GM12878 (cell line): ENCODE measurements at regions not wholly inside any gene's neighbourhood (a gene's known extent, or its start where the extent isn't known, plus 50 kb on each side); places are given as distances from the start of the nearest gene placed in this dataset.
A peak's percentile ranks its signal among the peaks of the same experiment; 100 is the strongest.

ENCODE experiments used
- ASH2L ChIP-seq: fragments of 300-600, 200-600 bp; sonication (generic); IDR thresholded peaks from 2 replicates; pipeline ENCODE4 v1.6.1; 2017; ENCODE audit warnings: low read depth, mild to moderate bottlenecking, borderline replicate concordance
- CBFB ChIP-seq: IDR thresholded peaks from 2 replicates; pipeline ENCODE4 v1.6.1; 2016; ENCODE audit warnings: antibody characterized with exemption, low read depth
- CHD2 ChIP-seq: IDR thresholded peaks from 2 replicates; pipeline ENCODE4 v1.6.1; 2011; ENCODE audit warnings: low read depth, low read length, improper control_type of control experiment, borderline replicate concordance
- HDAC6 ChIP-seq: fragments of 200-600 bp; sonication (generic); IDR thresholded peaks from one replicate; pipeline ENCODE4 v1.8.0; 2017; ENCODE audit warnings: antibody characterized with exemption; ENCODE audit not compliant: unreplicated experiment
- HSF1 ChIP-seq: fragments of 150-350 bp; IDR thresholded peaks from 2 replicates; pipeline ENCODE4 v1.6.1; 2014; ENCODE audit warnings: mild to moderate bottlenecking, low read depth, low read length
- IRF3 ChIP-seq: fragments of 450-650 bp; IDR thresholded peaks from 2 replicates; pipeline ENCODE4 v1.6.1; 2014; ENCODE audit warnings: mild to moderate bottlenecking
- KLF5 ChIP-seq: fragments of 450-650 bp; IDR thresholded peaks from 2 replicates; pipeline ENCODE4 v1.6.1; 2014; ENCODE audit warnings: mild to moderate bottlenecking; ENCODE audit not compliant: partially characterized antibody
- NFYB ChIP-seq: IDR thresholded peaks from 2 replicates; pipeline ENCODE4 v1.6.1; 2011; ENCODE audit warnings: low read depth, mild to moderate bottlenecking, low read length, improper control_type of control experiment, moderate library complexity; ENCODE audit not compliant: insufficient read depth
- NR2F1 ChIP-seq: fragments of 450-650 bp; conservative IDR thresholded peaks from 2 replicates; pipeline ENCODE4 v1.6.1; 2017; ENCODE audit warnings: mild to moderate bottlenecking
- POU2F2 ChIP-seq: IDR thresholded peaks from 3 replicates; pipeline ENCODE4 v1.6.1; 2011; ENCODE audit warnings: low read depth, mild to moderate bottlenecking, low read length, borderline replicate concordance
- RB1 ChIP-seq: fragments of 450-650 bp; formaldehyde crosslinking; IDR thresholded peaks from 2 replicates; pipeline ENCODE4 v1.6.1; 2017; ENCODE audit warnings: mild to moderate bottlenecking, borderline replicate concordance
- RELB ChIP-seq: fragments of 450-650 bp; IDR thresholded peaks from 2 replicates; pipeline ENCODE4 v1.6.1; 2017; ENCODE audit warnings: low read depth, mild to moderate bottlenecking, moderate library complexity
- RUNX3 ChIP-seq: IDR thresholded peaks from 2 replicates; pipeline ENCODE4 v1.6.1; 2012; ENCODE audit warnings: low read length, inconsistent platforms
- SRF ChIP-seq, 2 experiments: IDR thresholded peaks; 2 replicates each; pipeline ENCODE4 v1.6.1; 2011; ENCODE audit warnings: low read depth in 2 of 2, low read length in 2 of 2, mild to moderate bottlenecking in 1 of 2, moderate library complexity in 1 of 2
- YY1 ChIP-seq: IDR thresholded peaks from 2 replicates; pipeline ENCODE4 v1.6.1; 2011; ENCODE audit warnings: low read depth, mild to moderate bottlenecking, low read length
- TF ChIP-seq, protein P1 (sequence below): fragments of 450-650 bp; IDR thresholded peaks from 2 replicates; pipeline ENCODE4 v1.6.1; 2018; ENCODE audit warnings: borderline replicate concordance, mild to moderate bottlenecking; ENCODE audit not compliant: partially characterized antibody

DNA sequence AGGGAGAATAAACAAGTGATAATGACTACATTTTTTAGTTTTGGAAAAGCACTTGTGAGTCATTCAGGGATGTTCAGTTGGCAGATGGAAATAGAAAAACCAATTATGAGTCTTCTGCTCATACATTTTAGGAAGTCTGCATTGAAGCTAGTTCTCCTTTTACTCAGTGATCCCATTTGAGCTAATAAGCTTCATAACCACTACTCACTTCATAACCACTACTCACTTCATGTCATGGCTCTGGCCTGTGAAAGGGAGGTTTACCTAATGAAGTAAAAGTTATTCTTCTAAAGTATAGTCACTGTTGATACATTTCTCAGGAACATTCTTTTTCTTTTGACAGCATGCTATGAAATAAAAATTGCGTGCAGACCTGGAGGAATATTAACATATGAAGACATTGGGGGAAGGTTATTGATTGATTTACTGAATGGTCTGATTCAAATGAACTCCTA, 948.7 kb downstream of the TSN start (continued):
- TF ChIP-seq CBFB (no peak), HSF1 (no peak), POU2F2 (peak; percentile 44; the same call in 1 of the 3 replicates), CHD2 (peak; percentile 45; the same call in 1 of the 2 replicates), RUNX3 (peak; percentile 93), SRF (IDR thresholded peaks at IDR 0.05; ENCODE audit: low read depth in 2 of 2, low read length in 2 of 2) (0 out of 4 replicates have a peak, but pooled peaks of 1 of the 2 experiments have one; percentile 43), RELB (peak; percentile 98), NR2F1 (peak; percentile 65; the same call in 1 of the 2 replicates), YY1 (0 out of 2 replicates have a peak, but pooled peaks have one; percentile 10), NFYB (no peak), ASH2L (no peak), KLF5 (no peak), IRF3 (no peak), RB1 (no peak), HDAC6 (no peak)
- TF ChIP-seq, protein P1, sequence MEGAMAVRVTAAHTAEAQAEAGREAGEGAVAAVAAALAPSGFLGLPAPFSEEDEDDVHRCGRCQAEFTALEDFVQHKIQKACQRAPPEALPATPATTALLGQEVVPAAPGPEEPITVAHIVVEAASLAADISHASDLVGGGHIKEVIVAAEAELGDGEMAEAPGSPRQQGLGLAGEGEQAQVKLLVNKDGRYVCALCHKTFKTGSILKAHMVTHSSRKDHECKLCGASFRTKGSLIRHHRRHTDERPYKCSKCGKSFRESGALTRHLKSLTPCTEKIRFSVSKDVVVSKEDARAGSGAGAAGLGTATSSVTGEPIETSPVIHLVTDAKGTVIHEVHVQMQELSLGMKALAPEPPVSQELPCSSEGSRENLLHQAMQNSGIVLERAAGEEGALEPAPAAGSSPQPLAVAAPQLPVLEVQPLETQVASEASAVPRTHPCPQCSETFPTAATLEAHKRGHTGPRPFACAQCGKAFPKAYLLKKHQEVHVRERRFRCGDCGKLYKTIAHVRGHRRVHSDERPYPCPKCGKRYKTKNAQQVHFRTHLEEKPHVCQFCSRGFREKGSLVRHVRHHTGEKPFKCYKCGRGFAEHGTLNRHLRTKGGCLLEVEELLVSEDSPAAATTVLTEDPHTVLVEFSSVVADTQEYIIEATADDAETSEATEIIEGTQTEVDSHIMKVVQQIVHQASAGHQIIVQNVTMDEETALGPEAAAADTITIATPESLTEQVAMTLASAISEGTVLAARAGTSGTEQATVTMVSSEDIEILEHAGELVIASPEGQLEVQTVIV: no peak
